ENCODE measurements at regions not wholly inside any gene's neighbourhood (a gene's known extent, or its start where the extent isn't known, plus 50 kb on each side); places are given as distances from the start of the nearest gene placed in this dataset.

GRCh38 chr3:168860592-168860991, 764.9 kb upstream of the GOLIM4 start:
- no peak for DNase-seq (ENCODE audit: low spot score)
- intact Hi-C loops (cut with DNase I) = no loop called here

- intact Hi-C loops (cut with DNase I) = no loop called here
- DNase-seq (ENCODE audit: low spot score) = no peak
Observed at GRCh38 chr3:168860028-168860427, 764.3 kb upstream of the GOLIM4 start.

GRCh38 chr3:168859574-168859973, 763.9 kb upstream of the GOLIM4 start:
- no peak for DNase-seq (ENCODE audit: low spot score)
- intact Hi-C loops (cut with DNase I) = no loop called here

GRCh38 chr3:168859143-168859542, 763.4 kb upstream of the GOLIM4 start:
- DNase-seq (ENCODE audit: low spot score) = no peak
- intact Hi-C loops (cut with DNase I) = no loop called here

GRCh38 chr3:168858327-168858726, 762.6 kb upstream of the GOLIM4 start:
- intact Hi-C loops (cut with DNase I) = no loop called here
- no peak for DNase-seq (ENCODE audit: low spot score)

- intact Hi-C loops (cut with DNase I) = no loop called here
- no peak for DNase-seq (ENCODE audit: low spot score)
Observed at GRCh38 chr3:168850109-168850508, 754.4 kb upstream of the GOLIM4 start.

- intact Hi-C loops (cut with DNase I) = loop anchor here (5.0 to 10.0 kb wide), 2 partner anchors 633 to 635 kb away; no protein-coding TSS in a partner anchor
- no peak for DNase-seq (ENCODE audit: low spot score)
Observed at GRCh38 chr3:168847291-168847883, 751.7 kb upstream of the GOLIM4 start.

GRCh38 chr3:168844894-168845482, 749.3 kb upstream of the GOLIM4 start:
- intact Hi-C loops (cut with DNase I) = loop anchor here (5.0 to 10.0 kb wide), 2 partner anchors 630 to 633 kb away; no protein-coding TSS in a partner anchor
- DNase-seq (ENCODE audit: low spot score) = no peak

GRCh38 chr3:168844472-168844871, 748.7 kb upstream of the GOLIM4 start:
- DNase-seq (ENCODE audit: low spot score) = no peak
- intact Hi-C loops (cut with DNase I) = loop anchor here in 1 of 2 donors (10.0 kb wide), 1 partner anchor 630 kb away; no protein-coding TSS in a partner anchor

GRCh38 chr3:168843481-168843880, 747.8 kb upstream of the GOLIM4 start:
- DNase-seq (ENCODE audit: low spot score) = no peak
- intact Hi-C loops (cut with DNase I) = loop anchor here in 1 of 2 donors (10.0 kb wide), 1 partner anchor 629 kb away; no protein-coding TSS in a partner anchor

GRCh38 chr3:168839653-168840052, 743.9 kb upstream of the GOLIM4 start:
- no peak for DNase-seq (ENCODE audit: low spot score)
- intact Hi-C loops (cut with DNase I) = loop anchor here in 1 of 2 donors (10.0 kb wide), 1 partner anchor 625 kb away; no protein-coding TSS in a partner anchor

- no peak for DNase-seq (ENCODE audit: low spot score)
- intact Hi-C loops (cut with DNase I) = loop anchor here in 1 of 2 donors (5.0 kb wide), 1 partner anchor 1063 kb away; no protein-coding TSS in a partner anchor
Observed at GRCh38 chr3:168834558-168834957, 738.8 kb upstream of the GOLIM4 start.

GRCh38 chr3:168828943-168829342, 733.2 kb upstream of the GOLIM4 start:
- intact Hi-C loops (cut with DNase I) = no loop called here
- no peak for DNase-seq (ENCODE audit: low spot score)

GRCh38 chr3:168828536-168828935, 732.8 kb upstream of the GOLIM4 start:
- intact Hi-C loops (cut with DNase I) = no loop called here

GRCh38 chr3:168828014-168828413, 732.3 kb upstream of the GOLIM4 start:
- DNase-seq (ENCODE audit: low spot score) = no peak
- intact Hi-C loops (cut with DNase I) = no loop called here

More at GRCh38 chr3:168828536-168828935, 732.8 kb upstream of the GOLIM4 start:
- DNase-seq (ENCODE audit: low spot score) = no peak

GRCh38 chr3:168824107-168824506, 728.4 kb upstream of the GOLIM4 start:
- intact Hi-C loops (cut with DNase I) = no loop called here
- no peak for DNase-seq (ENCODE audit: low spot score)

- intact Hi-C loops (cut with DNase I) = no loop called here
Observed at GRCh38 chr3:168823466-168823865, 727.7 kb upstream of the GOLIM4 start.

GRCh38 chr3:168820810-168821415, 725.2 kb upstream of the GOLIM4 start:
- DNase-seq (ENCODE audit: low spot score) = no peak
- intact Hi-C loops (cut with DNase I) = no loop called here

More at GRCh38 chr3:168823466-168823865, 727.7 kb upstream of the GOLIM4 start:
- no peak for DNase-seq (ENCODE audit: low spot score)

- no peak for DNase-seq (ENCODE audit: low spot score)
- intact Hi-C loops (cut with DNase I) = no loop called here
Observed at GRCh38 chr3:168817177-168817576, 721.5 kb upstream of the GOLIM4 start.

- intact Hi-C loops (cut with DNase I) = loop anchor here in 1 of 2 donors (1.0 kb wide), 1 partner anchor 16 kb away; no protein-coding TSS in a partner anchor
- DNase-seq (ENCODE audit: low spot score) = no peak
Observed at GRCh38 chr3:168815946-168816345, 720.2 kb upstream of the GOLIM4 start.
